IMR-90 (cell line): ENCODE measurements at regions not wholly inside any gene's neighbourhood (a gene's known extent, or its start where the extent isn't known, plus 50 kb on each side); places are given as distances from the start of the nearest gene placed in this dataset.

Experiments used
- ATAC-seq: fragments of 200-7000 bp; cut with Tn5 transposase; 2 replicates; pipeline ENCODE4 v1.9.1; 2020; ENCODE audit warnings: low read depth, mild to moderate bottlenecking, moderate library complexity
- BruUV-seq: library from RNA; stranded (reverse); fragments of 400-500 nt; replicated peaks from 2 replicates; lab custom pipeline; 2021; lab: Mats Ljungman, UMichigan
- CTCF ChIA-PET: fragments of 300-600 bp; formaldehyde crosslinking; extraction: SDS; loops from one replicate; lab custom pipeline; 2021; ENCODE audit warnings: antibody characterized with exemption; lab: Yijun Ruan, JAX
- POLR2A ChIA-PET: fragments of 300-600 bp; sonication (Branson Sonifier 250); formaldehyde crosslinking; loops from one replicate; lab custom pipeline; 2022; ENCODE audit warnings: antibody characterized with exemption; ENCODE audit not compliant: unreplicated experiment; lab: Charles Lee
- DNase-seq: peaks from one replicate; pipeline ENCODE4 v3.0.0; 2013
- H2AFZ ChIP-seq: replicated peaks from 2 replicates; pipeline ENCODE3; 2013; ENCODE audit warnings: low read length, mild to moderate bottlenecking; ENCODE audit not compliant: poor library complexity
- H2AK5ac ChIP-seq: 2 replicates; pipeline ENCODE4 v1.6.1; 2013; ENCODE audit warnings: low read depth, low read length, inconsistent platforms
- H2AK9ac ChIP-seq: replicated peaks from 2 replicates; pipeline ENCODE3; 2013; ENCODE audit warnings: mild to moderate bottlenecking, low read depth, low read length, moderate library complexity; ENCODE audit not compliant: poor library complexity
- H2BK120ac ChIP-seq: 2 replicates; pipeline ENCODE4 v1.6.1; 2013; ENCODE audit warnings: low read depth, low read length, inconsistent platforms
- H2BK15ac ChIP-seq: 3 replicates; pipeline ENCODE4 v1.6.1; 2013; ENCODE audit warnings: low read depth, low read length, inconsistent platforms
- H2BK20ac ChIP-seq: 2 replicates; pipeline ENCODE4 v1.6.1; 2013; ENCODE audit warnings: low read depth, mild to moderate bottlenecking, inconsistent platforms, low read length, moderate library complexity
- H2BK5ac ChIP-seq: 2 replicates; pipeline ENCODE4 v1.6.1; 2013; ENCODE audit warnings: mild to moderate bottlenecking, low read depth, low read length, inconsistent platforms; ENCODE audit not compliant: poor library complexity, severe bottlenecking
- H3K14ac ChIP-seq: replicated peaks from 2 replicates; pipeline ENCODE4 v1.6.1; 2013; ENCODE audit warnings: low read depth, low read length, inconsistent platforms
- H3K18ac ChIP-seq: 2 replicates; pipeline ENCODE4 v1.6.1; 2013; ENCODE audit warnings: low read depth, low read length, control low read depth
- H3K23ac ChIP-seq: 2 replicates; pipeline ENCODE4 v1.6.1; 2013; ENCODE audit warnings: low read depth, low read length, inconsistent platforms
- H3K27ac ChIP-seq: 2 replicates; pipeline ENCODE4 v1.5.1; 2013; ENCODE audit warnings: mild to moderate bottlenecking, control low read depth, low read length; ENCODE audit not compliant: insufficient read depth
- H3K27me3 ChIP-seq: 2 replicates; pipeline ENCODE4 v1.6.1; 2013; ENCODE audit warnings: low read length; ENCODE audit not compliant: control insufficient read depth, insufficient read depth
- H3K36me3 ChIP-seq: 2 replicates; pipeline ENCODE4 v1.6.1; 2013; ENCODE audit warnings: low read length, mixed read lengths; ENCODE audit not compliant: control insufficient read depth, insufficient read depth
- H3K4ac ChIP-seq: 2 replicates; pipeline ENCODE4 v1.6.1; 2013; ENCODE audit warnings: low read depth, low read length, inconsistent platforms
- H3K4me1 ChIP-seq: 2 replicates; pipeline ENCODE4 v1.6.1; 2013; ENCODE audit warnings: low read length, mixed read lengths; ENCODE audit not compliant: control insufficient read depth, insufficient read depth
- H3K4me2 ChIP-seq: 2 replicates; pipeline ENCODE4 v1.6.1; 2013; ENCODE audit warnings: low read depth, mild to moderate bottlenecking, control low read depth, low read length, moderate library complexity
- H3K4me3 ChIP-seq: 2 replicates; pipeline ENCODE4 v1.5.1; 2013; ENCODE audit warnings: low read depth, mild to moderate bottlenecking, control low read depth, low read length, moderate library complexity; ENCODE audit not compliant: insufficient read depth
- H3K56ac ChIP-seq: 2 replicates; pipeline ENCODE4 v1.6.1; 2013; ENCODE audit warnings: low read length, inconsistent platforms; ENCODE audit not compliant: insufficient read depth; ENCODE audit errors: extremely low read depth
- H3K79me1 ChIP-seq, 2 experiments: 2 replicates each; pipeline ENCODE4 v1.6.1; 2013; ENCODE audit warnings: low read length in 2 of 2, inconsistent platforms in 1 of 2, low read depth in 1 of 2
- H3K9ac ChIP-seq: 2 replicates; pipeline ENCODE4 v1.6.1; 2013; ENCODE audit warnings: low read depth, low read length, control low read depth
- H3K9me1 ChIP-seq: 2 replicates; pipeline ENCODE4 v1.6.1; 2013; ENCODE audit warnings: low read length, inconsistent platforms; ENCODE audit not compliant: insufficient read depth
- H3K9me3 ChIP-seq: 2 replicates; pipeline ENCODE4 v1.6.1; 2013; ENCODE audit warnings: low read length; ENCODE audit not compliant: control insufficient read depth, insufficient read depth
- H4K20me1 ChIP-seq: 2 replicates; pipeline ENCODE4 v1.6.1; 2013; ENCODE audit warnings: low read length, inconsistent platforms; ENCODE audit not compliant: insufficient read depth
- H4K5ac ChIP-seq: 2 replicates; pipeline ENCODE4 v1.6.1; 2013; ENCODE audit warnings: mild to moderate bottlenecking, low read depth, low read length, control low read depth
- H4K8ac ChIP-seq, 2 experiments: 2 replicates each; pipeline ENCODE4 v1.6.1; 2013; ENCODE audit warnings: low read depth in 2 of 2, low read length in 2 of 2, control low read depth in 1 of 2, inconsistent platforms in 1 of 2
- H4K91ac ChIP-seq: 2 replicates; pipeline ENCODE4 v1.6.1; 2013; ENCODE audit warnings: low read depth, low read length, inconsistent platforms; ENCODE audit not compliant: insufficient read depth
- CEBPB ChIP-seq: IDR thresholded peaks from 2 replicates; pipeline ENCODE4 v1.6.1; 2012; ENCODE audit warnings: low read depth, low read length, improper control_type of control experiment
- FOS ChIP-seq: fragments of 150-350 bp; IDR thresholded peaks from 2 replicates; pipeline ENCODE4 v1.6.1; 2016; ENCODE audit warnings: low read depth, low read length
- WGBS, 2 experiments: methylation state at CpG; one replicate each; pipeline versions ENCODE4 v1.1.5 to v1.1.7; 2013; ENCODE audit warnings: missing lambda C conversion rate in 2 of 2; ENCODE audit not compliant: insufficient read length in 1 of 2; ENCODE audit errors: extremely low coverage in 2 of 2; 5-methylcytosine and 5-hydroxymethylcytosine counted together
- dilution Hi-C: fragments of 300-500 bp; cut with HindIII; formaldehyde crosslinking; loops from one replicate; pipeline ENCODE4 v1.14.3; 2018; ENCODE audit warnings: low sequenced_read_pairs; ENCODE audit not compliant: unreplicated experiment
- in situ Hi-C: fragments of 300-500 bp; cut with MboI; formaldehyde crosslinking; loops from 3 replicates; pipeline ENCODE4 v1.14.3; 2019; ENCODE audit warnings: low sequenced_read_pairs, inconsistent platforms, mixed read lengths
- intact Hi-C: fragments of 100-400 bp; cut with micrococcal nuclease; formaldehyde crosslinking; loops from 2 replicates; pipeline ENCODE4 v1.10.0; 2022

DNA sequence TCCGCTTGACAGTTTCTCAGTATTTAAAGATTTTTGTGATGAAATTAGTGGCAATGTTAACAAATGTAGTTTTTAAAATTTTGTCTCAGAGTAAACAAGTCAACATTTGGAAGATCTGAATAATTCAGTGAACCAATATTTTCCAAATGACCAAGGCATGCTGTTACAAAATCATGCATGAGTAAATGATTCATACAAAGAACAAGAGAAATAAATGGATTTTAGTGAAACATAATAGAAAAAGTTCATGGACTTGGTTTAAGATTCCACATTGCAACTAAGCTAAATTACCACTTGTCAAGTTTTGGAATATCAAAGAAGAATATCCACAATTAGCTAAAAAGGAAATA lies 125.7 kb upstream of the SNX19 start:
- Histone ChIP-seq H3K9me3 (no peaks in the 10 kb centered on the region), H3K27me3 (peaks cover 6% of the 10 kb centered on the region; the same call in 1 of the 2 replicates), H4K8ac (no peak overlapping the region), H3K14ac (no peak overlapping the region), H3K18ac (no peak overlapping the region), H2BK120ac (no peak overlapping the region), H3K4me3 (no peak overlapping the region), H3K36me3 (no peaks in the 10 kb centered on the region), H2AFZ (no peak overlapping the region), H3K4me1 (no peaks in the 10 kb centered on the region; the same call in 1 of the 2 replicates), H2BK20ac (no peak overlapping the region), H3K4ac (no peak overlapping the region), H2AK5ac (no peak overlapping the region), H4K5ac (no peak overlapping the region), H3K4me2 (no peak overlapping the region), H3K56ac (no peak overlapping the region), H2BK15ac (no peak overlapping the region), H3K9me1 (no peaks in the 10 kb centered on the region), H3K23ac (no peak overlapping the region), H3K9ac (no peak overlapping the region), H2BK5ac (no peak overlapping the region), H3K79me1 (no peaks in the 10 kb centered on the region), H2AK9ac (no peak overlapping the region), H3K27ac (no peak overlapping the region), H4K20me1 (no peaks in the 10 kb centered on the region), H4K91ac (no peak overlapping the region)
- WGBS, 2 experiments, result no CpG with 5 or more reads among the region's 1 CpG
- POLR2A ChIA-PET, result no interaction called here
- BruUV-seq, result no TSS peak
- no peak for DNase-seq
- TF ChIP-seq CEBPB (peak; percentile 27; the same call in 1 of the 2 replicates), FOS (no peak)
- intact Hi-C loops, result loop anchor here (5.0 kb wide), 1 partner anchor 120 kb away; no protein-coding TSS in a partner anchor
- in situ Hi-C loops, result no loop called here
- dilution Hi-C loops, result no loop called here
- CTCF ChIA-PET, result interaction anchor here (1.6 kb wide), 1 partner anchor 632 kb away, joined by 5 read pairs; no protein-coding TSS in a partner anchor
- no peak for ATAC-seq
